OCI-LY7 (cell line): ENCODE measurements at regions not wholly inside any gene's neighbourhood (a gene's known extent, or its start where the extent isn't known, plus 50 kb on each side); places are given as distances from the start of the nearest gene placed in this dataset.

Experiments
- EZH2phosphoT487 ChIP-seq: fragments of 200-600 bp; sonication (generic); IDR thresholded peaks from 2 replicates; pipeline ENCODE4 v1.6.1; 2018; ENCODE audit warnings: low read depth, borderline replicate concordance, mild to moderate bottlenecking, mixed run types, antibody characterized with exemption, low read length, moderate library complexity, mixed read lengths
- TF ChIP-seq, protein P1 (sequence below): fragments of 200-600 bp; sonication (generic); conservative IDR thresholded peaks from 2 replicates; pipeline ENCODE4 v1.5.1; 2014; ENCODE audit warnings: mild to moderate bottlenecking, antibody characterized with exemption, low read length, moderate library complexity, mixed read lengths

DNA sequence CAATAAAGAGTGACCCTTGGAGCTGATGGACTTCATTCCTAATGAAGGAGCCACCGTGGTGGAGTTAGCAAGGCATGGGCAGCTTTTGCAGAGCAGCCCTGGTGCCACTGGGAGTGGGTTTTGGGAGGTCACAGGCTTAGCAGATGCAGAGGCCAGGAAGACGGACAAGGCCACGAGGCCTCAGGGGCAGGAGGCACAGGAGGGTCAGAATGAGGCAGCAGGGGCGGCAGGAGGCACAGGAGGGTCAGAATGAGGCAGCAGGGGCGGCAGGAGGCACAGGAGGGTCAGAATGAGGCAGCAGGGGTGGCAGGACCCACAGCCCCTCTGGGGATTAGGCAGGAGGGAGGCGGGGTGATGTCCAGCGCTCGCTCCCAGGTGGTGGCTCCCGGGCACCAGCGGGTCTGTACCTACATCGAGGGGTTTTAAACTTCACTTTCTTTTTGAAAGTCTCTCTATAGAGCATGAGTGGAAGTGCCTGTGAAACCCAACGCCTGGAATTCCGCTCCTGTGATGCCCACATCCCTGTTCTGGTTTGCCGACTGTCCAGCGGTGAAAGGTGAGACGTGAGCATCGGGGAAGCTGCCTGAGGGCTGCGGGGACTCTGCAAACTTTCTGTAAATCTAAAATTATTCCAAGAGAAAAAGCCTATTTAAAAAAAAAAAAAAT is 521.6 kb downstream of the BRD1 start:
- TF ChIP-seq, protein P1, sequence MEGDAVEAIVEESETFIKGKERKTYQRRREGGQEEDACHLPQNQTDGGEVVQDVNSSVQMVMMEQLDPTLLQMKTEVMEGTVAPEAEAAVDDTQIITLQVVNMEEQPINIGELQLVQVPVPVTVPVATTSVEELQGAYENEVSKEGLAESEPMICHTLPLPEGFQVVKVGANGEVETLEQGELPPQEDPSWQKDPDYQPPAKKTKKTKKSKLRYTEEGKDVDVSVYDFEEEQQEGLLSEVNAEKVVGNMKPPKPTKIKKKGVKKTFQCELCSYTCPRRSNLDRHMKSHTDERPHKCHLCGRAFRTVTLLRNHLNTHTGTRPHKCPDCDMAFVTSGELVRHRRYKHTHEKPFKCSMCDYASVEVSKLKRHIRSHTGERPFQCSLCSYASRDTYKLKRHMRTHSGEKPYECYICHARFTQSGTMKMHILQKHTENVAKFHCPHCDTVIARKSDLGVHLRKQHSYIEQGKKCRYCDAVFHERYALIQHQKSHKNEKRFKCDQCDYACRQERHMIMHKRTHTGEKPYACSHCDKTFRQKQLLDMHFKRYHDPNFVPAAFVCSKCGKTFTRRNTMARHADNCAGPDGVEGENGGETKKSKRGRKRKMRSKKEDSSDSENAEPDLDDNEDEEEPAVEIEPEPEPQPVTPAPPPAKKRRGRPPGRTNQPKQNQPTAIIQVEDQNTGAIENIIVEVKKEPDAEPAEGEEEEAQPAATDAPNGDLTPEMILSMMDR, result no peak
- TF ChIP-seq EZH2phosphoT487, result no peak
